GM18861 (cell line): ENCODE measurements at regions not wholly inside any gene's neighbourhood (a gene's known extent, or its start where the extent isn't known, plus 50 kb on each side); places are given as distances from the start of the nearest gene placed in this dataset.

Experiments used
- ATAC-seq: cut with Tn5 transposase; IDR thresholded peaks from one replicate; pipeline ENCODE4 v1.9.1; 2021; ENCODE audit not compliant: unreplicated experiment

GRCh38 chr7:68994841-68995240 is 603.4 kb upstream of the AUTS2 start:
- no peak for ATAC-seq

DNA sequence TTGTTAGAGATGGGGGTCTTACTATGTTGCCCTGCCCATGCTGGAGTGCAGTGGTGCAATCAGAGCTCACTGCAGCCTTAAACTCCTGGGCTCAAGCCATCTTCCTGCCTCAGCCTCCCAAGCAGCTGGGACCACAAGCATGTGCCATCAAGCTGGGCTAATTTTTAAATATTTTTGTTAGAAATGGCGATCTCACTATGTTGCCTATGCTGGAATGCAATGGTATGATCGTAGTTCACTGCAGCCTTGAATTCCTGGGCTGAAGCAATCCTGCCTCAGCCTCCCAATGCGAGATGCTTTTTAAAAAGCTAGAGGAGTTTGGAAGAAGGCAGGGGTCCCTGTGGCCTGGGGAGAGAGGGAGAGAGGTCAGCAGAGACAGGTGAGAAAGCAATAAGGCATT is 600.1 kb upstream of the AUTS2 start:
- no peak for ATAC-seq

GRCh38 chr7:69002416-69002815 is 595.9 kb upstream of the AUTS2 start:
- ATAC-seq: no peak

- no peak for ATAC-seq
Measured at GRCh38 chr7:69012149-69012548, 586.1 kb upstream of the AUTS2 start.

- ATAC-seq: no peak
Measured at GRCh38 chr7:69017208-69017607, 581.1 kb upstream of the AUTS2 start.

DNA sequence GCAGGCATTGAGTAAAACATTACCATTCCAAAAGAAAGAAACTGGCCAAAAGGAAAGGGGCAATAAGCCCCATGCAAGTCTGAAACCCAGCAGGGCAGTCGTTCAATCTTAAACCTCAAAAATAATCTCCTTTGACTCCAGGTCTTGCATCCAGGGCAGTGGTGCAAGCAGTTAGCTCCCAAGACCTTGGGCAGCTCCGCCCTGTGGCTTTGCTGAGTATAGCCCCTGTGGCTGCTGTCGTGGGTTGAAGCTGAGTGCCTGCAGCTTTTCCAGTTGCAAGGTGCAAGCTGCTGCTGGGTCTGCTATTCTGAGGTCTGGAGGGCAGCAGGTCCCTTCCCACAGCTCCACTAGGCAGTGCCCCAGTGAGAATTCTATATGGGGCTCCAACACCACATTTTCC is 580.1 kb upstream of the AUTS2 start:
- no peak for ATAC-seq

DNA sequence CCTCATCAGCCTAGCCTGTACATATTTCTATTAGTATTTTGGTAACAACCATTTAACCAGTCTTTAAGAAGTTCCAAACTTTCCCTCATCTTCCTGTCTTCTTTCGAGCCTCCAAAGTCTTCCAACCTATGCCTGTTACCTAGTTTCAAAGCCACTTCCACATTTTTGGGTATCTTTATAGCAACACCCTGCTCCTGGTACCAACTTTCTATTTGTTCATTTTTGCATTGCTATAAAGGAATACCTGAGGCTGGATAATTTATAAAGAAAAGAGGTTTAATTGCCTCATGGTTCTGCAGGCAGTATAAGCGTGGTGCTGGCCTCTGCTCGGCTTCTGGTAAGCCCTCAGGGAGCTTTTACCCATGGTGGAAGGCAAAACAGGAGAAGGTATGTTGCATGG is 578.8 kb upstream of the AUTS2 start:
- ATAC-seq: no peak

GRCh38 chr7:69020536-69020935 is 577.7 kb upstream of the AUTS2 start:
- ATAC-seq: no peak

GRCh38 chr7:69025249-69025648 is 573.0 kb upstream of the AUTS2 start:
- no peak for ATAC-seq

GRCh38 chr7:69032848-69033247 is 565.4 kb upstream of the AUTS2 start:
- no peak for ATAC-seq

DNA sequence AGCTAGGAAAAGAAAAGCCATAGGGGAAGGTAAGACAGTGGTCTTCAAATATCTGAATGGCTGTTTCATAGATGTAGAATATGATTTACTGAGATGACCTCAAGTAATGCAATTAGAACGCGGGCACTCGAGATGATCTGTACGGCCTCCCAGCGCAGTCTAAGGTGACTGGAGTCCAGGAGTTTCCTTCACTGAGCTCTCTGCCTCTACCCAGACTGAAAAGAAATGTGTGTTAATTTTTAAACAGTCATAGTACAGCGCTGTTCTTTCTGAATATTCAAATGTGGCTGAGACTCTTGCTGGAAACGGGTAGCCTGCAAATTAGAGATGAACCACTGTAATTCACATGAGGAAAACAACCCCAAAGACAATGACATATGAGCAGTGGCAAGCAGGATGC is 562.4 kb upstream of the AUTS2 start:
- no peak for ATAC-seq

DNA sequence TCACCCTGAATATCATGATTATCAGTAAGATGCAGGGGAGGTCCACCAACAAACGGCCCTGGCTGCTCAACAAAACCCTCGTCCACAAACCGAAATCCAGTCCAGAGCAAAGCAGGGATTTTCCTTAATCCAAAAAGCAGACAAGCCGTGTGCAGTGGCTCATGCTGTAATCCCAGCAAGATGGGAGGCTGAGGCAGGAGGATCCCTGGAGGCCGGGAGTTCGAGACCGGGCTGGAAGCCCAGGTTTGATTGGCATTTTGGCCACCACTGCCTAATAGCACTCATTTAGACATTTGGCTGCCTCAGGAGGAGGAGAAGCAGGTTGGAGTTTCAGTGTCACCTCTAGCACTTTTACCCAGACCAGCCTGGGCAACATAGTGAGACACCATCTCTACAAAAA is 562.0 kb upstream of the AUTS2 start:
- ATAC-seq: no peak

DNA sequence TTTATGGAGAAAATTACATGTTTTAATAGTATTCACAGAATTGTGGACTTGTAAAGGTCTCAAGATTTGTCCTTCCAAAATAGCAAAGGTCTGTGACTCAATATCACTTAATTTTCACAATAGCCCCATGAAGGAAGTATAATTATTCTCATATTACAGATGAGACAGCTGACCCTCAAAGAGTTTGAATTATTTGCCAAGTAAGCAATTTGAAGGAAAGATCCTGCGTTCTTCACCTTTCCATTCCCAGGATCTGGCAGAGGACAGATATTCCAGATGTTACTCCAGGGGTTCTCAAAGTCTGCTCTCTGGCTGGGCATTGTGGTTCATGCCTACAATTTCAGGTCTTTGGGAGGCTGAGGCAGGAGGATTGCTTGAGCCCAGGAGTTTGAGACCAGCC is 559.4 kb upstream of the AUTS2 start:
- ATAC-seq: no peak

DNA sequence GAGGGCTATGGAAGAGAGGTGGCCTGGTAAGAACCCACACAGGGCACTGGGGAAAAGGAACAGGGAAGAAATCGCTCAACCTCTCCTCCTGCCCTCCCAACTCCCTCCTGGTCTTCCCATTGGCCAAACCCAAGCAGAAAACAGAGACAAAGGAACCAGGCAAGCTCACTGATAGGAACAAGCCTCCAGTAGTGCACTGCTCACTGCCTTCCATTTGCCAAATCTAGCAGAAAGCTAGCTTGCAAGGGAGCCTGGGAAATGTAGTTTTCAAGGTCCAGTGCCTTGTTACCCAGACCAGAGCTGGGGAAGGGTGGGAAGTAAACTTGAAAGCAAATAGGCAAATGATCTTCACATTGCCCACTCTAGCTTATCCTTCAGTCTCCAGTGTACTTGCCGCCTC is 556.1 kb upstream of the AUTS2 start:
- ATAC-seq: no peak

- ATAC-seq: no peak
Measured at GRCh38 chr7:69047151-69047754, 551.0 kb upstream of the AUTS2 start.

GRCh38 chr7:69049326-69049725 is 548.9 kb upstream of the AUTS2 start:
- no peak for ATAC-seq

GRCh38 chr7:69052447-69052846 is 545.8 kb upstream of the AUTS2 start:
- no peak for ATAC-seq

DNA sequence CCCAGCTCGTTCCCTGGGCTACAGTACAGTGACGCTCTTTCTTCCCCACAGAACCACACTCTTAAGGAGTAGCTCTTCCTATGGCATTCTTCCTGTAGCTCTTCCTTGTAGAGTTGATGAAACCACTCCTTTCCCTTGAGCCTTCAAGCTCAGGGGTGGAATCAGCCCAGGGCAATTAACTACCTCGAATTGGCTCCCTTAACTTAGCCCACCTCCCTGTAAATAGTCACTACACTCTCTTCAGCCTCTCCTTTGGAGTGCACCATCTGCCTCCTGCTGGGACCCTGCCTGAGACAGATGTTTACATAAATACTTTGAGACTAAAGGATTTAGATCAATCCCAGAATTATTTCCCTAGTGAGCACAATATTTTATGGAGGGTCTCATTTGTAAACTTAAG is 537.8 kb upstream of the AUTS2 start:
- no peak for ATAC-seq

GRCh38 chr7:69062020-69062765 is 536.1 kb upstream of the AUTS2 start:
- no peak for ATAC-seq

GRCh38 chr7:69067397-69067796 is 530.9 kb upstream of the AUTS2 start:
- ATAC-seq: no peak

GRCh38 chr7:69070476-69070875 is 527.8 kb upstream of the AUTS2 start:
- no peak for ATAC-seq

DNA sequence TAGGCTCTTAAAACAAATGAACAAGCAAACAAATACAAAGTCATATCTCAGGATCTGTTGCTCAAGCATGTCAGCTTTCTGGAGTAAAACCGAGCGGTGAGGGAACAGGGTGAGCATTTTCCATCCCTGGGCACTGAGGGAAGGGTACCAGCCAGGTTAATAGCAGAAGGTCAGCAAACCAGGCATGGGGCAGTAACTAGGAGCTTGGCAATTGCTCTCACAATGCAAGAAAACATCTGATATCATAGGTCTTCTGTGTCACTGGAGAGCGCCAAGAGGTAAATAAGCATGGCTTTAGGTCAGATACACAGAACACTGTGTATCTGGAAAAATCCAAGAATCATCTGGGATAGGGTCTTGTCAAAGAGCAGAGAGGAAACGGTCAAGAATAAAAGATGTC is 521.7 kb upstream of the AUTS2 start:
- ATAC-seq: no peak
